HFF-Myc (cell line): ENCODE measurements at regions not wholly inside any gene's neighbourhood (a gene's known extent, or its start where the extent isn't known, plus 50 kb on each side); places are given as distances from the start of the nearest gene placed in this dataset.

ENCODE experiments used
- DNase-seq: peaks from one replicate; pipeline ENCODE4 v3.0.0-alpha.2; 2011; ENCODE audit warnings: low read depth; ENCODE audit errors: extremely low read depth
- H3K4me3 ChIP-seq: replicated peaks from 2 replicates; pipeline ENCODE4 v1.5.1; 2011; ENCODE audit warnings: low read depth, mild to moderate bottlenecking, control low read depth, low read length
- TF ChIP-seq, protein P1 (sequence below): IDR thresholded peaks from 2 replicates; pipeline ENCODE4 v1.5.1; 2012; ENCODE audit warnings: mild to moderate bottlenecking, low read depth, low read length, control low read depth; ENCODE audit errors: missing control alignments

DNA sequence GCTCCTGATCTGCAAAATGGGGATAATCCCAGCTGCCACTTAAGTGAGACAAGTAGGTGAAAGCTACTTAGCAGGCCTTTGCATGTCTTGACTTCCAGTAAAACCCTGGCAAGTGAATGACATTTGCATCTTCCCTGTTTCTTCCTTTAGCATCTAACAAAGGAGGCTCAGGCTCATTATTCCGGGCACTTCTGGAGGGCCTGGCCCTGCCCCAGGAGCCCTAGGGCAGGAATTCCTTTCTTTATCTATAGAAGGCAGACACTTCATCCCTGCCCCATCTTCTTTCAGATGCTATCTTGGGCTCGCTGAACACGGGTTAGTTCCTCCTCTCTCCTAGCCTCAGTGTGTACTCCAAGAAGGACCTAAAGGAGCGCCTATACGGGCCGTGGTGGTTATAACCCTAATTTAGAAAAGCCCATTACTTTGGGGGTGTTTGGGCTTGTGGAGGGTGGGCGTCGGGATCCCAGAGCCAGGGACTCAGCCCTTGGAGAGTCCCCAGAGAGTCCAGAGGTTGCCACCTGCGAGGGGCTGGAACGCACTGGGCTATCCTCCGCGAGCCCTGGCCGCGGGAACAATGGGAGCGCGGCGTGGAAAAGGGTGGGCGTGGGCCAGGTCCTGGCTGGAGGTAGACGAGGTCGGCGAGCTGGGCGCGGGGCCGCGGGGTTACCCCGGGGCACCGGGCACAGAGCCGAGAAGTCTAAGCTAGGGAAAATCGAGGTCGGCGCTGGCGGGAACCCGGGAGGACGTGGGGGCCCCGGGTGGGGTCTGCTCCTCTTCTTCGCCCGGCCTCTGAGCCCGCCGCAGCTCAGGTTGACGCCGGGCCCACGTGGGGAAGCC, 62.8 kb upstream of the EPB41L1 start:
- H3K4me3 ChIP-seq = peak overlapping the region; percentile 21; the same call in 1 of the 2 replicates
- TF ChIP-seq, protein P1, sequence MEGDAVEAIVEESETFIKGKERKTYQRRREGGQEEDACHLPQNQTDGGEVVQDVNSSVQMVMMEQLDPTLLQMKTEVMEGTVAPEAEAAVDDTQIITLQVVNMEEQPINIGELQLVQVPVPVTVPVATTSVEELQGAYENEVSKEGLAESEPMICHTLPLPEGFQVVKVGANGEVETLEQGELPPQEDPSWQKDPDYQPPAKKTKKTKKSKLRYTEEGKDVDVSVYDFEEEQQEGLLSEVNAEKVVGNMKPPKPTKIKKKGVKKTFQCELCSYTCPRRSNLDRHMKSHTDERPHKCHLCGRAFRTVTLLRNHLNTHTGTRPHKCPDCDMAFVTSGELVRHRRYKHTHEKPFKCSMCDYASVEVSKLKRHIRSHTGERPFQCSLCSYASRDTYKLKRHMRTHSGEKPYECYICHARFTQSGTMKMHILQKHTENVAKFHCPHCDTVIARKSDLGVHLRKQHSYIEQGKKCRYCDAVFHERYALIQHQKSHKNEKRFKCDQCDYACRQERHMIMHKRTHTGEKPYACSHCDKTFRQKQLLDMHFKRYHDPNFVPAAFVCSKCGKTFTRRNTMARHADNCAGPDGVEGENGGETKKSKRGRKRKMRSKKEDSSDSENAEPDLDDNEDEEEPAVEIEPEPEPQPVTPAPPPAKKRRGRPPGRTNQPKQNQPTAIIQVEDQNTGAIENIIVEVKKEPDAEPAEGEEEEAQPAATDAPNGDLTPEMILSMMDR = no peak
- no peak for DNase-seq

DNA sequence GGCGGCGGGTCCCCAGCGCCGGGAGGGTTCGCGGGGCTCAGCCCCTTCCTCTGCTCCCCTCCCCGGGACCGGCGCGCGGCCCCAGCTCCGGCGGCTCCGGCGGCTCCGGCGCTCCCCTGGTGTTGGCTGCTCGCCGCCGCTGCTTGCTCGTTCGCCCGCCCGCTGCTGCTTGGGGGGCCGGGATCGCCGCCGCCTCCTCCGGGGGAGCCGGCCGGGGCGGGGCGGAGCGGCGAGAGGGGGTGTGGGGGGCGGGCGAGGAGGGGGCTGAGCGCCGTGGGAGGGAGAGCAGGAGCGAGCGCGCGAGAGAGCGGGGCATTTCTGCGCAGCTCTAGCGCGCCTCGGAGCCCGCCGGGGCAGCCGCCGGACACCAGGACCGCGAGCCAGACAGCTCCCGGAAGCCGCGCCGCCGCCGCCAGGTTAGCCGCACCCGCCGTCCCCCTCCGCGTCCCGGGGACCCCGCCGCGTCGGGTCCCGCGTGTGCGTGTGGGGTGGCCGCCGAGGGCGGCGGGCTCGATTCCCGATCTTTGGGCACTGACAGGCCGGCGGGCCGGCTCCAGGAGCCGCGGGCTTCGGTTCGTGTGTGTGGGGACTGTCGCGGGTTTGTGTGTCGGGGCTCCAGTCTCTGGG, 62.0 kb upstream of the EPB41L1 start:
- peak overlapping the region; percentile 53 for H3K4me3 ChIP-seq
- TF ChIP-seq, protein P1 = no peak
- DNase-seq = no peak

DNA sequence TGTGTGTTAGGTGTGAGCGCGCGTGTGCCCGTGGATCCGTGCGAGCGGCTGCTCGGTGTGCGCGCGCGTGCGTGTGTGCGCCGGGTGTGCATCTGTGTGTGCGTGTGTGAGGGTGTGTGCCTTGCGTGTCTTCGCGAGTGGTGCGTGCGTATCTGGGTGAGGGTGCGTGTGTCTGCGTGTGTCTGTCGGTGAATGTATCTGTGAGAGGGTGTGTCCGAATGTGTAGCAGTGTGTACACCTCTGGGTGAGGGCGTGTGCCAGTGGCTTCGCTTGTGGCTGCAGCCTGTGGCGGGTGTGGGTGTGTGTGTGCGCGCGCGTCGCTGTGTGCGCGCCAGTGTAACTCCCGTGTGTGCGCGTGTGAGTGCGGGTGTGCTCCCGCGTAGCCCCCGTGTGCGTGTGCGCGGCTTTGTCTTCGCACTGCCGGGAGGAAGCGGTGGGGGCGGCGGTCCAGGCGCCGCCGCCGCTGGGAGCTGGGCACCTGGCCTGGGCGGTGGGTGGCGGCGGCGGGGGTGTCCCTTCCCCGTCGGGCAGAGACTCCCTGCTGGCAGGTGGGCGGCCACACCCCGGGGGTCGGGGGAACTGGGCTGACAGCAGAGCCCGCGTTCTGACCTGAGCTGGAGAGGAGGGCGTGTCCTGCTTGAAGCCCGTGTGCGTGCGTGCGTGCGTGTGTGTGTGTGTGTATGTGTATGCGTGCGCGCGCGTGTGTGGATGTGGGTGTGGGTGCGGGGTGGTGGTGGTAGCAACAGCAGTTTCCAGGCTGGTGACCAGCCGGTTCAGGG, 61.3 kb upstream of the EPB41L1 start:
- no peak for DNase-seq
- TF ChIP-seq, protein P1 = no peak
- peak overlapping the region; percentile 53 for H3K4me3 ChIP-seq

DNA sequence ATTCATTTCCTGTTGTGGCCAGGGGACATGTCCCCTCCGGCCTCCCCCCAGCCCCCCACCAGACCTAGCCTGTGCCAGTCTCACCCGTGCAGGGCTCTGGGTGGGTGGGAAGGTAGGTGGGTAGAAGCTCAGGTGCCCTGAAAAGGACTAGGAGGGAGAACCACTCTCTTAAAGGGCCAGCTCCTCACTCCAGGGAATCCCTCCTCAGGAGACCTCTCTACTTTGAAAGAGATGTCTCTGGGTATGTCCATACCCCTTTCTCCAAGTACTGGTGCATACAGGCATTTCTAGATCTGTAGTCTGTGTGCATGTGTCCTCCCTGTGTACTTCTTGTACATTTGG, 60.8 kb upstream of the EPB41L1 start:
- TF ChIP-seq, protein P1 = no peak
- DNase-seq = no peak
- H3K4me3 ChIP-seq = peak overlapping the region; percentile 53

DNA sequence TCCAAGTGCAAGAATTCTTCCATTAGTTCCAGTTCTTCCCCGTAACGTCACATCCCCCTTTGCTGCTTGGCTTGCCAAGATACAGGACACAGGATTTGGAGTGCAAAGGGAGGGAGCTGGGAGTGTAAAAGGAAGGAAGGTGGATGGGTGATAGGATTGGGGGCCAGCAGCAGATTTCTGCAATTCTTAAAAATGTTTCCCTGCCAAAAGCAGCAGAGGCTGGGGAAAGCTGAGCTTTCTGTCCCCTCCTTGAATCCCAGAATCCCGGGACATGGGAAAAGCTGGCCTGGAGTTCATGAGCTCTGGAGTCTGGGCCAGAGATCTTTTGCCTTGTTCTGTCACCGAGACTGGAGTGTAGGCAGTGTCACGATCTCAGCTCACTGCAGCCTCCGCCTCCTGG, 60.0 kb upstream of the EPB41L1 start:
- no peak overlapping the region for H3K4me3 ChIP-seq
- TF ChIP-seq, protein P1 = no peak
- no peak for DNase-seq

DNA sequence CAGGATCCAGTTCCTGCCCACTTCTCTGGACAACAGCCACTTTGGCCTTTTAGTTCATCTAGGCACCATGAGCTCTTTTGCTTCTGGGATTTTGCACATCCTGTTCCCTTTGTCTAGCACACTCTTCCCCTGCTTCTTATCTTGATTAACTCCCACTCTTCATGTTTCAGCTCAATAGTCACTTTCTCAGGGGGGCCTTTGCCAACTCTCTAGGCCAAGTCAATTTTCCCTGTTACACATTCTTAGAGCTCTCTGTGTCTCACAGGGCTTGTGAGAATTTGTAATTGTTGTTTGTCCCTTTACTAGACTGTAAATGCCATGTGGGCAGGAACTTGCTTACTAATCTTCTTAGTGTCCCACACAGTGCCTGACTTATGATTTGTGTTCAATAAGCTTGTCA, 58.1 kb upstream of the EPB41L1 start:
- no peak for DNase-seq
- no peak overlapping the region for H3K4me3 ChIP-seq
- TF ChIP-seq, protein P1 = no peak
